ENCODE measurements at regions not wholly inside any gene's neighbourhood (a gene's known extent, or its start where the extent isn't known, plus 50 kb on each side); places are given as distances from the start of the nearest gene placed in this dataset.

DNA sequence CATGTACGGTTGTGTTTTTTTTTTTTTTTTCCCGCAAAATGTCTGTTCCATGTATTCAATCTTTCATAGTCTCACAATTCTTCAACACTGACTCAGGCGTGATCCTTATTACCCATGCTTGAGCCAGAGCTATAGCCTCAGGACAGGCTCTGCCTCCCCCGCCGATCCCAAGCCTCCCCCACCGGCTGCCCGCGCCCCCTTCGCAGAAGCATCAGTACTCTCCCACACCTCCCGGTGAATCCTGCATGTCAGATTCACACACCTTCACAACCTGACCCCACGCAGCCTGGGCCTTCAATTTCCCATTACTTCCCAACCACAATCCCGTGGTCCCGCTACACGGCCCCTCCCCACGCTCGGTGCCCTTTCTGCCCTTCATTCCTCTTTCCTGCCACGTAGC is 401.5 kb upstream of the JARID2 start:
- no peak overlapping the region for H3K4me3 ChIP-seq (replicated peaks in 1 of 4; ENCODE audit: control extremely low read depth in 1 of 4, insufficient read depth in 1 of 4, low read depth in 3 of 4, low read length in 4 of 4)
- DNase-seq (ENCODE audit: low read depth in 2 of 2) = no peak
- no peak overlapping the region for H3K9ac ChIP-seq (ENCODE audit: insufficient read depth, low read length)
- no peaks in the 10 kb centered on the region for H3K79me2 ChIP-seq (ENCODE audit: control insufficient read depth, insufficient read depth, low read length)
- H3K27me3 ChIP-seq (ENCODE audit: control insufficient read depth, insufficient read depth, low read length) = no peaks in the 10 kb centered on the region
- H3K9me3 ChIP-seq (ENCODE audit: control insufficient read depth, insufficient read depth, low read depth, low read length) = no peaks in the 10 kb centered on the region
- H3K36me3 ChIP-seq (ENCODE audit: control insufficient read depth, insufficient read depth, low read length) = no peaks in the 10 kb centered on the region
- no peak overlapping the region for H3K27ac ChIP-seq (ENCODE audit: insufficient read depth, low read length)
- TF ChIP-seq CTCF (conservative IDR thresholded peaks at IDR 0.05 in 1 of 2, IDR thresholded peaks at IDR 0.05 in 1 of 2; ENCODE audit: low read depth in 1 of 2, low read length in 2 of 2) = no peak
- TF ChIP-seq EZH2 (IDR thresholded peaks at IDR 0.05; ENCODE audit: low read length, missing control alignments) = no peak
- peaks cover 4% of the 10 kb centered on the region for H3K4me1 ChIP-seq (ENCODE audit: control insufficient read depth, extremely low read depth, insufficient read depth, low read length)
- no peak overlapping the region for H2AFZ ChIP-seq (ENCODE audit: low read length)
- H3K4me2 ChIP-seq (ENCODE audit: extremely low read depth, insufficient read depth, low read length) = no peak overlapping the region
- H4K20me1 ChIP-seq (ENCODE audit: control insufficient read depth, extremely low read depth, insufficient read depth, low read length) = no peaks in the 10 kb centered on the region

GRCh38 chr6:14848019-14848418 is 397.9 kb upstream of the JARID2 start:
- no peaks in the 10 kb centered on the region for H3K36me3 ChIP-seq (ENCODE audit: control insufficient read depth, insufficient read depth, low read length)
- no peak overlapping the region for H3K9ac ChIP-seq (ENCODE audit: insufficient read depth, low read length)
- no peaks in the 10 kb centered on the region for H3K27me3 ChIP-seq (ENCODE audit: control insufficient read depth, insufficient read depth, low read length)
- no peak overlapping the region for H3K4me2 ChIP-seq (ENCODE audit: extremely low read depth, insufficient read depth, low read length)
- H3K27ac ChIP-seq (ENCODE audit: insufficient read depth, low read length) = no peak overlapping the region
- H2AFZ ChIP-seq (ENCODE audit: low read length) = no peak overlapping the region
- no peaks in the 10 kb centered on the region for H3K9me3 ChIP-seq (ENCODE audit: control insufficient read depth, insufficient read depth, low read depth, low read length)
- DNase-seq (ENCODE audit: low read depth in 2 of 2) = peak; percentile 48 to 61
- no peaks in the 10 kb centered on the region for H3K79me2 ChIP-seq (ENCODE audit: control insufficient read depth, insufficient read depth, low read length)
- no peak overlapping the region for H3K4me3 ChIP-seq (replicated peaks in 1 of 4; ENCODE audit: control extremely low read depth in 1 of 4, insufficient read depth in 1 of 4, low read depth in 3 of 4, low read length in 4 of 4)
- H3K4me1 ChIP-seq (ENCODE audit: control insufficient read depth, extremely low read depth, insufficient read depth, low read length) = no peaks in the 10 kb centered on the region
- H4K20me1 ChIP-seq (ENCODE audit: control insufficient read depth, extremely low read depth, insufficient read depth, low read length) = no peaks in the 10 kb centered on the region
- TF ChIP-seq EZH2 (IDR thresholded peaks at IDR 0.05; ENCODE audit: low read length, missing control alignments) (no peak), CTCF (conservative IDR thresholded peaks at IDR 0.05 in 1 of 2, IDR thresholded peaks at IDR 0.05 in 1 of 2; ENCODE audit: low read depth in 1 of 2, low read length in 2 of 2) (no peak)

GRCh38 chr6:14849185-14849584 is 396.7 kb upstream of the JARID2 start:
- H3K4me3 ChIP-seq (replicated peaks in 1 of 4; ENCODE audit: control extremely low read depth in 1 of 4, insufficient read depth in 1 of 4, low read depth in 3 of 4, low read length in 4 of 4) = no peak overlapping the region
- no peak for DNase-seq (ENCODE audit: low read depth in 2 of 2)
- H2AFZ ChIP-seq (ENCODE audit: low read length) = no peak overlapping the region
- no peaks in the 10 kb centered on the region for H4K20me1 ChIP-seq (ENCODE audit: control insufficient read depth, extremely low read depth, insufficient read depth, low read length)
- no peaks in the 10 kb centered on the region for H3K36me3 ChIP-seq (ENCODE audit: control insufficient read depth, insufficient read depth, low read length)
- TF ChIP-seq EZH2 (IDR thresholded peaks at IDR 0.05; ENCODE audit: low read length, missing control alignments) (no peak), CTCF (conservative IDR thresholded peaks at IDR 0.05 in 1 of 2, IDR thresholded peaks at IDR 0.05 in 1 of 2; ENCODE audit: low read depth in 1 of 2, low read length in 2 of 2) (no peak)
- no peaks in the 10 kb centered on the region for H3K79me2 ChIP-seq (ENCODE audit: control insufficient read depth, insufficient read depth, low read length)
- no peaks in the 10 kb centered on the region for H3K4me1 ChIP-seq (ENCODE audit: control insufficient read depth, extremely low read depth, insufficient read depth, low read length)
- H3K4me2 ChIP-seq (ENCODE audit: extremely low read depth, insufficient read depth, low read length) = no peak overlapping the region
- no peak overlapping the region for H3K9ac ChIP-seq (ENCODE audit: insufficient read depth, low read length)
- no peaks in the 10 kb centered on the region for H3K27me3 ChIP-seq (ENCODE audit: control insufficient read depth, insufficient read depth, low read length)
- no peak overlapping the region for H3K27ac ChIP-seq (ENCODE audit: insufficient read depth, low read length)
- no peaks in the 10 kb centered on the region for H3K9me3 ChIP-seq (ENCODE audit: control insufficient read depth, insufficient read depth, low read depth, low read length)
